GM03348 (cell line): ENCODE measurements at regions not wholly inside any gene's neighbourhood (a gene's known extent, or its start where the extent isn't known, plus 50 kb on each side); places are given as distances from the start of the nearest gene placed in this dataset.

Experiments used
- DNase-seq: peaks from one replicate; pipeline ENCODE4 v3.0.0; 2012; ENCODE audit warnings: low spot score

DNA sequence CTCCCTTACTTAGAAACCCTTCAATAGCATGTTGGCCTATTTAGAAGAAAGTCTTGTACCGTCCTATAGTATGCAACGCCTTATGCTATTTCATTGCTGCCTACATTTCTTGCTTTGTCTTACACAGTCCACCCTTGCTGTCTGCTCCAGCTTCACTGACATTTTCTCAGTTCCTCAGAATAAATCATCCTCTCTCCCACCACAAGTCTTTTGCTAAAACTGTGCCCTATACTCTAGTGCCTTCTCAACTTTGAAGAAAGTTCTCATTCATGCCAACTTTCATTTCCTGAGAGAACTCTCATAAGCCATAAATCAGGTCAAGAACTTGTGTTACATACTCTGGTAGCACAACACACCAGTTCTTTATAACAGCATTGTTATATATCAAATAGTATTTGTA lies 54.3 kb upstream of the COL3A1 start:
- DNase-seq: no peak

DNA sequence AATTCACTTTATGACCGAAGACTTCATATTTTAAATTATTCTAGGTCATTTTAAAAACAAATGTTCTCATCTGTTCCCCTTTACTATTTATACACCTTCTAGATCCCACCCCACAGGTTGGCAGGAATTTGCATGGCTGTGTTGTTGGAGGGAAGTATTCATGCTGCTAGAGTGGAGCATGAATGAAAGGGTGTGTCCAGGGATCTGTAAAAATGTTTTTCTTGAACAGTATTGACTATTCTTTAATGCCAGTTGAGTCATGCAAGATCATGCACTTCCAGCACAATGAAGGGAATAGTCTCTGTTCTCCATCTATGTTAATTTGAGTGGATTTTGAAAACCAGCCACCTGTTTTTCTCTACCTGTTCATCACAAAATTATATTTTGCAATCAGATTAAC lies 52.0 kb upstream of the COL3A1 start:
- DNase-seq: no peak
